GM10266 (cell line): ENCODE measurements at regions not wholly inside any gene's neighbourhood (a gene's known extent, or its start where the extent isn't known, plus 50 kb on each side); places are given as distances from the start of the nearest gene placed in this dataset.
"Not testable (repeated sequence)": the region's sequence is repeated elsewhere in the genome, so short reads cannot be mapped to it uniquely, and the experiment has no call there.

Source experiments
- DNase-seq: peaks from one replicate; pipeline ENCODE4 v3.0.0; 2012; ENCODE audit errors: extremely low spot score
- TF ChIP-seq, protein P1 (sequence below): IDR thresholded peaks from 2 replicates; pipeline ENCODE4 v1.5.1; 2012; ENCODE audit warnings: mild to moderate bottlenecking, low read depth; ENCODE audit not compliant: control insufficient read depth, insufficient read depth; ENCODE audit errors: missing control alignments

DNA sequence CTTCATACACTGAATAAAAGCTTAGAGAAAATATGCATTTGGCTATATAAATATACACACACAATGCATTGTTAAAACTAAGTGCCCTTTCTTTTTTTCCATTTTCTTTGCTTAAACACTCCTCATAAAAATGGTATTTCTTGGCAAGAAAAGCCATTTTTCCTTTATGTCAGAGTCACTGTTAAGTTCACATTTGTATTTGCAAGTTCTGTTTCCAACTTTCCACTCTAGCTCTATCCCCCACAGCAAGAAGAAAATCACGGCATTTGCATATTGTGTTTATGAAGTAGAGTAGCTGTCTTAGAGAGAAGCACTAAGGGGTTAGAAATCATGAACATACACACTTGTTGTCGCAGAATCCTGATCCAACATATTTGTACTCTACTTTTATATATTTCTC, 662.1 kb upstream of the MEF2C start:
- TF ChIP-seq, protein P1, sequence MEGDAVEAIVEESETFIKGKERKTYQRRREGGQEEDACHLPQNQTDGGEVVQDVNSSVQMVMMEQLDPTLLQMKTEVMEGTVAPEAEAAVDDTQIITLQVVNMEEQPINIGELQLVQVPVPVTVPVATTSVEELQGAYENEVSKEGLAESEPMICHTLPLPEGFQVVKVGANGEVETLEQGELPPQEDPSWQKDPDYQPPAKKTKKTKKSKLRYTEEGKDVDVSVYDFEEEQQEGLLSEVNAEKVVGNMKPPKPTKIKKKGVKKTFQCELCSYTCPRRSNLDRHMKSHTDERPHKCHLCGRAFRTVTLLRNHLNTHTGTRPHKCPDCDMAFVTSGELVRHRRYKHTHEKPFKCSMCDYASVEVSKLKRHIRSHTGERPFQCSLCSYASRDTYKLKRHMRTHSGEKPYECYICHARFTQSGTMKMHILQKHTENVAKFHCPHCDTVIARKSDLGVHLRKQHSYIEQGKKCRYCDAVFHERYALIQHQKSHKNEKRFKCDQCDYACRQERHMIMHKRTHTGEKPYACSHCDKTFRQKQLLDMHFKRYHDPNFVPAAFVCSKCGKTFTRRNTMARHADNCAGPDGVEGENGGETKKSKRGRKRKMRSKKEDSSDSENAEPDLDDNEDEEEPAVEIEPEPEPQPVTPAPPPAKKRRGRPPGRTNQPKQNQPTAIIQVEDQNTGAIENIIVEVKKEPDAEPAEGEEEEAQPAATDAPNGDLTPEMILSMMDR = no peak
- DNase-seq = no peak

DNA sequence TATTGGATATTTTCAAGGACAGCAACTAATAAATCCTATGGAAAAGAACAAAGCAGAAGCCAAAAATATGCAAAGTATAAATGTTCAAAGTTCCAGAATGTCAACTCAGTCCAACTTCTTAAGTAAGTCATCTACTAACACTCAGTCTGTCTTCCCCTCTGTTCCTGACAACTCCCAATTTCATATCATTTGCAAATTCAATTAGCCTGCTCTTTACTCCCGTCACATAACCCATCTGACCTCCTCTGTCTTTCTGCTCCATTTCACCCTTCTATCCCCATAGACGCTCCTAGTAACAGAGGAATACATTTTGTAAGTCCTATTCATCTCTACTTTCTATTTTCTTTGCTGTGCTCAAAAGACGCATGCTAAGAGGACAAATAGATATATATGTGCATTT, 659.8 kb upstream of the MEF2C start:
- no peak for DNase-seq
- TF ChIP-seq, protein P1 = no peak

DNA sequence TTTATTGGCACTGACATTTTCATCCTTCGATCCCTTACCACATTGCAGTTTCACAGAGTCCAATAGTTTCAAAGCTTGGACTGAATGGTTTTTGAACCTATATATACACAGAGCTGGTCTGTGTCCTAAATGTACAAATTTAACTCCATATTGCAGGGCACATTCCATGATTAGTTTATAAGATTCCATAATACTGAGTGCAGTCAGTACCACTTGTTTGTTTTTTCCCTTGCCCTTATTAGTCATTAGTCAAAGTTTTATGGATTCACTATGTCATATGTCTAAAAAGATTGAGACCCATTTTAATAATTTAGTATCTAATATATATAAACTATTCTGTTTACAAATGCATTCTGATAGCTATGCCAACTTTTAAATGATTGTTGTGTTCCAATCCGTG, 654.8 kb upstream of the MEF2C start:
- DNase-seq = no peak
- TF ChIP-seq, protein P1 = no peak

DNA sequence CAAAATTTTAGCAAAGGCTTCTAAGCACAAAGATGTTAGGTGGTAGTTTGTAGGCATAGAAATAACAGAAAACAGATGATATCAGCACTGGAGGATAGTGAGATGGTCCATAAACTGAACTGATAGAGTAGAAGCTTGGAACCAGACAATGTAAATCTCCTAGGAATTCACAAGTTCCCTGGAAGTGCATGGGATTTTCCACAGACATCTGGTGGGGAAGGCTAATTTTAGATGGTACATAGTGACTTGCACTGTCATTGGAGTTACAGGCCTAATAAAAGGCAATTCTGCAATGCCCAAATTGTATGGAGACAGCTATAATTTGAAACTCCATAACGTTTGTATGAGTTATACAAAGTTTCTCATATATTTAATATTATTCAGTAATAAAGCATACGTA, 653.0 kb upstream of the MEF2C start:
- TF ChIP-seq, protein P1 = no peak
- no peak for DNase-seq

DNA sequence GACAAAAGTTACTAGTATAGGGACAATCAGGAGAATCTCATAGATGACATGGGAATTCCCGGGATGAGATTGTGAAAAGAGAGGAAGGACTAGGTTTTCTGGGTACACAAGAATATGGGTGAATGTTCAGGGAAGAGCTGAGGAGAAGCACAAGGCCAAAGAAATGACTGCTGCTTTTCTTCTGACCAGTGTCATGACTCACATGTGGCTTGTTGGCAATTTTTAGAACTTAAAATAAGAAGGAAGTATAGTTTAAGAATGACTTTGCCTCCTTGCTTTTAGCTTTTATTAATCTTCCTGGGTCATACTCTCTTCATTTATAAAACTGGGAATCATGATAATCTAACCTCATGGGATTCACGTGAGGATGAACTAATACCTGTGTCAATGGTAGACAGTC, 652.4 kb upstream of the MEF2C start:
- no peak for DNase-seq
- TF ChIP-seq, protein P1 = no peak

DNA sequence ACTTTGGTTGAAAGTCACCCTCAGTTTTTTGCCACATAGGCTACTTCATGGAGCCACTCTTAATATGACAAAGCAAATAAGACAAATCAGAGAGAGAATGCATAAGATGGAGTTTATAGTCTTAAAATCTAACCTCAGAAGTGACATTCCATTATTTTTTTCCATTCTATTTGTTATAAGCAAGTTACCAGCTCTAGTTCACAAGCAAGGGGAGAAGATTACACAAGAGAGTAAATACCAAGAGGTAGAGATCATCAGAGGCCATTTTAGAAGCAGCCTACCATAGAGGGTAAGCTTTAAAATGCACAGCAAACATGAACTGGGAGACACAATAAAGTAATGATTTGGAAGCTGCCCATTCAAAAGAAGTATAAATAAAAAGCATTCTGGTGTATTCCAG, 651.3 kb upstream of the MEF2C start:
- TF ChIP-seq, protein P1 = no peak
- DNase-seq = no peak

DNA sequence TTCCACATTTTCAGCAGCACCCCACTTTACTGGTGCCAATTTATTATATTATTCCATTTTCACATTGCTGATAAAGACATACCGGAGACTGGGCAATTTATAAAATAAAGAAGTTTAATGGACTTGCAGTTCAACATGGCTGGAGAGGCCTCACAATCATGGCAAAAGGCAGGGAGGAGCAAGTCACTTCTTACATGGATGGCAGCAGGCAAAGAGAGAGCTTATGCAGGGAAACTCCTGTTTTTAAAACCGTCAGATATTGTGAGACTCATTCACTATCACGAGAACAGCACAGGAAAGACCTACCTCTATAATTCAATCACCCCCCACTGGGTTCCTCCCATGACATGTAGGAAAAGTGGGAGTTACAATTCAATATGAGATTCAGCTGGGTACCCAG, 641.8 kb upstream of the MEF2C start:
- DNase-seq = no peak
- TF ChIP-seq, protein P1 = no peak

DNA sequence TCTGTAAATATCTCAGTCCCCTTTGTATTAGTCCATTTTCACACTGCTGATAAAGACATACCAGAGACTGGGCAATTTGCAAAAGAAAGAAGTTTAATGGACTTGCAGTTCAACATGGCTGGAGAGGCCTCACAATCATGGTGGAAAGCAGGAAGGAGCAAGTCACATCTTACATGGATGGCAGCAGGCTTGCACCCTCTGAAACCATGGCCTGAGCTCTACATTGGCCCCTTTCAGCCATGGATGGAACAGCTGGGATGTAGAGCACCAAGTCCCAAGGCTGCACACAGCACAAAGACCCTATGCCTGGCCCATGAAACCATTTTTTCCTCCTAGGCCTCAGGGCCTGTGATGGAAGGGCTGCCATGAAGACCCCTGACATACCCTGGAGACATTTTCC, 640.9 kb upstream of the MEF2C start:
- DNase-seq = not testable (repeated sequence)
